GM23248 (cell line): ENCODE measurements at regions not wholly inside any gene's neighbourhood (a gene's known extent, or its start where the extent isn't known, plus 50 kb on each side); places are given as distances from the start of the nearest gene placed in this dataset.

Source experiments
- EZH2 ChIP-seq: fragments of 200-600 bp; sonication (generic); IDR thresholded peaks from 2 replicates; pipeline ENCODE4 v1.6.1; 2018; ENCODE audit warnings: antibody characterized with exemption, mild to moderate bottlenecking; ENCODE audit not compliant: insufficient read depth, poor library complexity, severe bottlenecking
- EZH2phosphoT487 ChIP-seq: fragments of 200-600 bp; sonication (generic); IDR thresholded peaks from 2 replicates; pipeline ENCODE4 v1.6.1; 2018; ENCODE audit warnings: antibody characterized with exemption, moderate library complexity, mild to moderate bottlenecking, low read depth; ENCODE audit not compliant: insufficient read depth

GRCh38 chr20:12687476-12687875, 321.3 kb upstream of the SPTLC3 start:
- no peak for TF ChIP-seq EZH2
- no peak for TF ChIP-seq EZH2phosphoT487
